GM21528 (cell line): ENCODE measurements at regions not wholly inside any gene's neighbourhood (a gene's known extent, or its start where the extent isn't known, plus 50 kb on each side); places are given as distances from the start of the nearest gene placed in this dataset.
"Not testable (repeated sequence)": the region's sequence is repeated elsewhere in the genome, so short reads cannot be mapped to it uniquely, and the experiment has no call there.

ENCODE experiments used
- ATAC-seq: cut with Tn5 transposase; IDR thresholded peaks from one replicate; pipeline ENCODE4 v1.9.1; 2021; ENCODE audit warnings: mild to moderate bottlenecking, moderate library complexity; ENCODE audit not compliant: unreplicated experiment, low FRiP score

GRCh38 chr2:187206471-187206870 is 241.6 kb downstream of the CALCRL start:
- ATAC-seq, result no peak

DNA sequence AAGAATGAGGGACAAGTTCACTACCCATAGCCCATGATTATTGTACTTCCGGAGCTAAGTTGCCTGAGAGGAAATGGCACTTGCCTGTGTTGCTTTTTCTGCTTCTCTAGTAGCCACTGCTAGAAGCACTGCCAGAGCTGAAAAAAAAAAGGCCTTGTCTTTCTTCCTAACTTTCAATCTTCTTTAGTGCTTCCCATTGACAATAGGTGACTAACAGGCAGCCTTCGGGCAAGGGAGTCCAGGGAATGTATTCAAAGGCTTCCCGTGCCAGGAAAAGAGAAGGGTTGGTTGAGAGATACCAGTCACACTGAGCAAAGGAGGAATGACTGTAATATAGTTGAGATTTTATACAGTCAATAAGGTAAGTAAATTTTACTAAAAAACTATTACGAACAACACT is 242.0 kb downstream of the CALCRL start:
- no peak for ATAC-seq

DNA sequence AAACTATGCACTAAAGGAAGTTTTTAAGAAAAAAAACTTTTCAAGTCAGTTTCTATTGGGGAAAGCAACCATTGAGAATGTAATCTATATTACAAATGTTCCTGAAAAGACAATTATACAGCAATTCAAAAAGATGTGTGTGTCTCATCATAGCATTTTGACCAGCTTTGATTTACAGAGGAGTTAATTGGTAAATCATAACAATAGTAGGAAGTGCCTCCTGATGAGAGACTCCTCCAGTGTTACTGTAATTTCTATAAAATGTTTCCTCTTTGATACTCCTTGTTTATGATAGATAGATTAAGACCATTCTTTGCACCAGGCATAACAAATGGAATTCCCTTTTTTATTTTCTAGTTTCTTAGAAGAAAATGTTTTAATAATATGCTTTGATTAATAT is 249.9 kb downstream of the CALCRL start:
- ATAC-seq, result no peak

- ATAC-seq, result no peak
Measured at GRCh38 chr2:187194049-187194448, 254.0 kb downstream of the CALCRL start.

DNA sequence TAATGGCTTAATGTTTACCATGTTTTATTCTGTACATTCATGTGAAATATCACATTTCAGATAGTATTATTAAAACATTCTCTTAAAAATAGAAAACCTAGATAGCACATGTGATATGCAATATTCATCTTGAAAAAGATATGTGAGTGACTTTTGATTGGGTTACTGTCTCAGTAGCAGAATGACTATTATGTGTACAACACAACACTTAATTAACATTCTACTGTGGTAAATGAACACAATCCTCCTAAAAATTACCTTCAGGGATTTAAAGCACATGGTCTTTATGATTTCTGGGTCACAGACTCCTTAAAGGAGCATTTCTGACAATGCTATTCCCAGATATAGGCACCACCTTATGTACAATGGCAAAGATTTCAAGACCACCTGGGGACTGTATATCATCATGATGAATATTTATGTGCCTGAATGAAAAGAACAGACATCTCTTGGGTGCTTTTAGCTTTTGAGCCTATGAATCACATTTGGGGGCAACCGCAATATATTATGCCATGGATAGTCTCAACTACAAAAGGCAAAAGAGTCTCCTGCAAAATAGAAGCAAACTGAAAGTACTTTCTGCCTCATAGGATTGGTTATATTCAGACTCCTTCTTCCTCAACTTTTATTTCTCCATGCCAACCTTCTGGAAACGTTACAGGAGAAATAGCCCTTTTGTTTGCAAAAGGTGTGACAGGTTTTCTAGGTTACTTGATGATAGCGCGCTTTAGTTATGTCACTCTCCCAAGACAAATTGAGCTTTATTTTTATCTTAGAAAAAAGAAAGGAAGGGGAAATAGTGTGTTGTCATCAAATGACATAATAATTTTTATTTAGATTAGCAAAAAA is 259.0 kb downstream of the CALCRL start:
- no peak for ATAC-seq

DNA sequence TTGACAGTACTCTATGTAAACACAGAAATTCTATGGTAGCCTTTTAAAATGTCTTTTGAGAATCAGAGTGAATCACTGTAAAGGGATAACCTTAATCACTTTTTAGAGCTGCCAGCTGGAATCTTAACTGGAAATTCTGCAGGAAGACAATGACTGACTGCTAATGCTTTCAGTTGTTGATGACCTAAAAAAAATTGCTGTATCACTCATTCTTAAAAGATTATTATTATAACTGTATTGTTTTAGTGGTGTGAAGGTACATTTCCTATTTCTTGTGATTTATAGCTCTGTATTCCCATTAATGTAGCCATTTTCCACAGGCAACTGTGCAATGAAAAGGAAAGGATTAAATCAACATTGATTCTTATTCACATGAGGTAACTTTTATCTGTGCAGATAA is 260.5 kb downstream of the CALCRL start:
- no peak for ATAC-seq

DNA sequence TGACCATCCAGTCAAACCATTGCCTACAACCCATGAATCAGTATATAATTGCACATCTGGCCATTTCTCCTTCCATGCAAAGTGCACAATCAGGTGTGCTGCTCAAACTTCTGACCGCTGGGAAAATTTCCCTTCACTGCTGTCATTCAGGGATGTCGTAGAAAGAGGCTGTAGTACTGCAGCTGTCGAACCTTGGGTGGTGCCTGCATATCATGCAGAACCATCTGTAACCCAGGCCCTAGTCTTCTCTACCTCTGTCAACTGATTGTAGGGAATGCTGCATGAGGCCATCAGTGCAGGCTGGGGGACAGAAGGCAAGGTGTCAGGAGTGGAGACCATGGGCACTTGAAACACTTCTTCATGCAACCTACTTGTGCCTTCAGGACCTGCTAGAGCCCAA is 267.5 kb downstream of the CALCRL start:
- ATAC-seq, result no peak

- not testable (repeated sequence) for ATAC-seq
Measured at GRCh38 chr2:187178876-187179275, 269.2 kb downstream of the CALCRL start.

DNA sequence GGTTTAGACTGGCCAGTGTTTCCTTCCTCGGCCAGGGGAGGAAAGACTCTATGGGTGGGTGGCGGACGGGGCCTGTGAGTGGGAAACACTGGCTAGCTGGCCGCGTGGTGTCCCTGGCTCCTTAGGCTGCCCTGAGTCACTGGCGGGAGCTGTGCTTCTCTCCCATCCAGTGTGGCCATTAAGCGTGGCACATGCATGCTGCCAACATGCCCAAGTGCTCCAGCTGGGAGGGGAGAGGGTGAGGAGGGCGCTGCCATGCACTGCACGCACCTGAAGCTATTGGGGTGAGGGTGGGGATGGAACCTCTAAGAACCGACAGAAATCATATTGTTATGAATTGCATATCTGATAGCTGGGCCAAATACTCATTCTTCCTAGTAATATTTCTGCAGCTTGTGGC is 270.8 kb downstream of the CALCRL start:
- no peak for ATAC-seq

DNA sequence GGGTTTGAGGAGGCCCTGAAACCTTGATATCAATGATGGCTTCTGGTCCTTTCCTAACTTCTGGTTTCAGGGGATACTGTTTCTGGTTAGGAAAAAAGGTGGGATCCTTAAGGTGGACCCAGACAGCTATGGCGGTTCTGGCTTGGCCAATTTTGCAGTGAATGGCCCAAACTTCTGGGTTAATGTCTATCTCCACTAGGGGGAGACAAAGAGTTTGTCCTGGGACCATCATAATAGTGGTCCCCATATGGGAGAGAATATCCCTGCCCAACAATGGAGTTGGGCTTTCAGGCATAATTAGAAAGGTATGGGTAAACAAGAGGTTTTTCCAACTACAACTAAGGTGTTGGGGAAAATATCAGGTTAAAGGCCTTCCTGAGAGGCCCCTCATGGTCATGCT is 273.5 kb downstream of the CALCRL start:
- no peak for ATAC-seq

DNA sequence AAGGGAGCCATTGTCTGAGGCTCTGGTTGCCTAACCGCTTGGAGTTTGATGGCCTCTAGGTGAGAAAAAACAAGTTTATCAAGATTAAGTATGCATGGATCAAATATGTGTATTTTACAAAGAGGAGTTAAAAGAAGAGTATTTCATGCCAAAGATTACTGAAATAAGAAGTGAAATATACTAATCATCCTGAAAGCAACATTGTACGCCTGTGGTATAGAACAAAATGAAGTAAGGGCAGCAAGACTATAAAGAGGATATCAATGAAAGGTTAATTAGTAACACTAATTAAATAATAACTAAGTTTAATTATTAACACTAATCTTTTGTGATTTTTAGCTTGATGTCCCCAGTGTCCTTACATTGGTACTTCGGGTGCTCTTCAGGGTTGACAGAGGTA is 276.7 kb downstream of the CALCRL start:
- ATAC-seq, result no peak

DNA sequence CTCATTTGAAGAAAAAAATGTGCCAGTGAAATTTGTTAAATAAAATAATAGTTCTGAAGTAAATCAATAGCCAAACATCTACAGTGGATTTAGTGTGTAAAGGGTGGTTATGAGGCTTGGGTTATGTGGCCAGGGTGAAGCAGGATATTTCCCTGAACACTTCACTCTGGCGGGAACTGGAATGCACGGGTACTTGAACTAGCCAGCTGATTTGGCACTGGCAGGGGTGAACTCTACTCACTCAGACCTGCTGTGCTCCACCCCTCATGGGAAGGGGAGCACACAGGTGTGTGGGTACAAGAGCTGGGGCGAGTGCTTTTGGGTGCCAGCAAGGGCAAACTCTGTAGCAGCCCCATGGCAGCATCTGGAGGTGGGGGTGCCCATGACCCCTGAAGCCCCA is 278.2 kb downstream of the CALCRL start:
- ATAC-seq, result no peak

- peak; percentile 75 for ATAC-seq
Measured at GRCh38 chr2:187168720-187169713, 279.0 kb downstream of the CALCRL start.

GRCh38 chr2:187167491-187167890 is 280.6 kb downstream of the CALCRL start:
- no peak for ATAC-seq

DNA sequence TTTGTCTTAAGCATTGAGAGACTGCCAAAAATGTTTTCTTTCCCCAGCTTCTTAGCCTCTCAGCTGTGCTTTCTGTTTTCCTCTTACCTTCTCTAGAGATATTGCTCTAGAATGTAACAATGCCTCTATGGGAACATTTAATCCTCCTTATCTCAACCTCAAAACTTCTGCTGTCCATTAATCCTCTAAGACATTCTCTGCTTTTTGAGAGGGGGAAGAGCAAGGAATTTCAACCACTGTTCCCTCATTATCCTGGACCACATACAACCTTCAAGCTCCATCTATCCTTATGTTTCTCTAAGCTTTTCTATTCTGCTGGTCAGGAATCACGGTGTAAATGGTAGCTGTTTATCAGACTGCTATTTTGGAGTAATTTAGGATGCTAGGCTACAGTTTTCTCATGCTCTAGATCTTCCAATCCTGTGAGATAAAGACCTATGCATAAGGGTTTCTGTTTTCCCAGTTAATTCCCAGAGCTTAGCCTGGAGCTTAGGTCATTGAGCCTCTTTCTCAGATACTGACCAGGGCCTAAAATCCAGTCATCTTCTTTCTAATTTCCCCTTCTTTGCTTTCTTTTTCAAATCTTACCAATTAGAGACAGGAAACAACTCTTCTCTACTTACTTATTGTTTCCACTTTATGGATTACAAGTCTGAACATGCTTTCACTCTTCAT is 282.0 kb downstream of the CALCRL start:
- no peak for ATAC-seq

- no peak for ATAC-seq
Measured at GRCh38 chr2:187158452-187158851, 289.6 kb downstream of the CALCRL start.

- no peak for ATAC-seq
Measured at GRCh38 chr2:187157046-187157445, 291.0 kb downstream of the CALCRL start.

DNA sequence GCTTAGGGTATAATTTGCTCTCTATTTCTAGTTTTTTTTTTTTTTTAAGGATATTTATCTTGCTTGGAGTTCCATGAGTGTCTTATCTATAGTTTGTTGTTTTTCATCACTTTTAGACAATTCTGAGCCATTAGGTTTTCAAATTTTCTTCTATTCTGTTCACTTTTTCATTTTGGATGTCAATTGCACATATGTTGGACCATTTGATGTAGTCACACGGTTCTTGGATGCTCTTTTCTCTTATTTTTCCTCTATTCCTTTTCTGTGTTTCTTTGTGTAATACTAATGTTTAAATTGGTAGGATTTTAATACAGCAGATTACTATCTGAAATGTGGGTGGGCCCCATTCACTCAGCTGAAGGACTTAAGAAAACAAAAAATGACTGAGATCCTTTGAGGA is 292.6 kb downstream of the CALCRL start:
- no peak for ATAC-seq

DNA sequence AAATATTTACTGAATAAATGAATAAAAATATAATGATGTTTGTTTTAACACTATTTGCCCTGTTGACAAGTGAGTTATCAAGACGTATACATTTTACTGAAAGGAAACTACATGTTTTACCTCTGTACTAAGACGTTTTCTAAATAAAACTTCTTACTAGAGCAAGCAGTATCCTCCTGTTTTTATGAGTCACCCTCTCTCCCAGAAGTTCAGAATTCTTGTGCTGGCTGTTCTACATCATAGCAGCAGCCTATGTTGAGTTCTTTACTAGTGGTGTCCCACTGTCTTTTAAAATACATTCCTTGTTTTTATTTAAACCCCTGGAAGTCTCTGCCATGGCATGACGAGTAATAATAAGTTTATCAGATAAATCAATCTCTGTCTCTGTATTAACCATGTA is 297.4 kb downstream of the CALCRL start:
- no peak for ATAC-seq

GRCh38 chr2:187148059-187148714 is 299.2 kb upstream of the ZSWIM2 start:
- ATAC-seq, result no peak
